ENCODE measurements at regions not wholly inside any gene's neighbourhood (a gene's known extent, or its start where the extent isn't known, plus 50 kb on each side); places are given as distances from the start of the nearest gene placed in this dataset.
"Not testable (repeated sequence)": the region's sequence is repeated elsewhere in the genome, so short reads cannot be mapped to it uniquely, and the experiment has no call there.

DNA sequence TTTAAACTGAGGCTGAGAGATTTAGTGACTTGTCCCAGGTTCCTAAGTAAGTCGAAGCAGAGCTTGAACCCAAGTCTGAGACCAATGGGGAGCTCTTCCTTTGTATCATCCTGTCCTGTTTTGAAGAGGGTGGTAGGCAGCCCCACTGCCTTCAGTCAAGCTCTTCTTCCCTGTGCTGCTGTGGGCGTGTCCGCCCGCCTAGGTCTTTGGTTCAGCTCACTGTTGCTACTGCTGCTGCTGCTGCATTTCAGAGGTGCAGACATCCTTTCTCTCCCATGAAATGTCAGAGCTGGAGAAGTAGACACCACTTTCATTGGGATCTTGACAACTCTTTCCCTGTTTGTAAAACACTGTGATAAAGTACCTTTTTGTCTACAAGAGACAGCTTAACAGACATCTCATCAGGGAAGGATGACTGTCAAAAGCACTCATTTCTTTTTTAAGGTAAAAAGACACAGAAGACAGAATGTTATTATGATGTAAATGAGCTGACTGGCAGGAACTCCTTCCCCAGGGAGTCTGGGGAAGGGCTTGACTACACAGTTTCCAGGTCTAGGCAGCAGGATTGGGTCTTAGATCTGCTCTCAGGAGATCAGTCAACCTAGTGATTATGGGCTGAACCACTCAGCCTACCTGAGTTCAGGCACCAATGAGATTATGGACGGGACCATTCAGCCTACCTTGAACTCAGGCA, 91.7 kb upstream of the TRIB2 start:
- Histone ChIP-seq H3K27ac (no peak overlapping the region), H3K4me3 (no peak overlapping the region), H3K4me2 (no peak overlapping the region), H3K9me3 (no peaks in the 10 kb centered on the region; the same call in 2 of the 3 replicates), H3K4me1 (no peaks in the 10 kb centered on the region)
- TF ChIP-seq MAFK (IDR thresholded peaks at IDR 0.05; ENCODE audit: partially characterized antibody) (no peak), FOSB (CRISPR knock-in tag; IDR thresholded peaks at IDR 0.05) (no peak), CHD2 (IDR thresholded peaks at IDR 0.05; ENCODE audit: low read length, partially characterized antibody) (no peak), MAZ (IDR thresholded peaks at IDR 0.05; ENCODE audit: borderline replicate concordance, low read depth, low read length) (no peak), ZNF302 (CRISPR knock-in tag; IDR thresholded peaks at IDR 0.05) (no peak), NFE2L2 (conservative IDR thresholded peaks at IDR 0.05; ENCODE audit: low read length) (no peak), RNF2 (IDR thresholded peaks at IDR 0.05; ENCODE audit: borderline replicate concordance, low read depth) (no peak), FOXS1 (CRISPR knock-in tag; IDR thresholded peaks at IDR 0.05) (no peak), ZFP36 (IDR thresholded peaks at IDR 0.05; ENCODE audit: borderline replicate concordance, partially characterized antibody) (no peak), POLR2A (IDR thresholded peaks at IDR 0.05; ENCODE audit: low read length) (no peak), EHMT2 (IDR thresholded peaks at IDR 0.05; ENCODE audit: low read depth) (no peak)
- no peak for ATAC-seq
- FAIRE-seq: no peak
- POLR2A ChIA-PET: no interaction called here
- DNase-seq (ENCODE audit: low read depth in 1 of 2, low spot score in 1 of 2): no peak
- 33% methylated on average over 5 of the region's 5 CpGs for WGBS (ENCODE audit: missing lambda C conversion rate)
- CTCF ChIA-PET: no interaction called here

DNA sequence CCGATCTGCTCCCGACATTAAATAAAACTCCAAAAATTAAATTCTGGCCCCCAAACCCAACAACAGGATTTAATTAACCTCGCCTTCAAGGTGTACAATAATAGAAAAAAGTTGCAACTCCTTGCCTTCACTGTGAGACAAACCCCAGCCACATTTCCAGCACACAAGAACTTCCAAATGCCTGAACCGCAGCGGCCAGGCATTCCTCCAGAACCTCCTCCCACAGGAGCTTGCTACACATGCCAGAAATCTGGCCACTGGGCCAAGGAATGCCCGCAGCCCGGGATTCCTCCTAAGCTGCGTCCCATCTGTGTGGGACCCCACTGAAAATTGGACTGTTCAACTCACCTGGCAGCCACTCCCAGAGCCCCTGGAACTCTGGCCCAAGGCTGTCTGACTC, 88.2 kb upstream of the TRIB2 start:
- H3K9me3 ChIP-seq; ATAC-seq; H3K4me1 ChIP-seq; DNase-seq (ENCODE audit: low read depth in 1 of 2, low spot score in 1 of 2); H3K4me2 ChIP-seq; FAIRE-seq; POLR2A ChIA-PET; H3K27ac ChIP-seq; CTCF ChIA-PET; H3K4me3 ChIP-seq: not testable (repeated sequence)
- 58% methylated on average over 5 of the region's 8 CpGs for WGBS (ENCODE audit: missing lambda C conversion rate)

DNA sequence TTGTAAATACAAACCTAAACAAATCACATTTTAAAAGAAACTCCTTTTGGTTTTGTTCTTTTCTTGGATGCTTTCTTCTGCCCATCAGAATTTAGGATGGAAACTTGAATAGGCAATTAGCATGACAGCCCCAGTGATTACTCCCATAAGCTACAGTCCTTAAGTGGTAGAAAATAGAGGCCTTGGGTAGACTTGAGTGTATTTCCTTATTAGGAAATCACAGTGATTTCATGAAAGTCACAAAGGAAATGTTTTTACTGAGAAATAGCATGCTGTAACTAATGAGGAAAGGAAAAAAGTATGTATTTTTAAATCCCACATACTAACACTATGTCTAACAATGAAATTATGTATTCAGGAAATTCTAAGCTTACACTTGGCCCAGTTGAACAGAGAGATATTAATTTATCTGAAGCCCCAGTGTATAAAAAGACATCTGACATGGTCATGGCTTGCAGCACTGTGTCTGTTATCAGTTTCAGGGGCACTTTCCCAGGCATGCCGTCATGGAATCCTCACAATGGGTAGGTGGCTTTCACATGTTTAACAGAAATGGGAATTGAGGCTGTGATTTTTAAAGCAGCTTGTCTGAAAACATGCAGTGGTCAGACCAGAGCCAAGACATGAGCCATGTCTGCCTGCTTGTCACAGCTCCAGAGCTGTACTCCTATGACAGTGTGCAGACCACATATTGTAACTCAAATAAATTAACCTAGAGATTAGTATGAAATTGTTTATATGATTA, 79.7 kb upstream of the TRIB2 start:
- CTCF ChIA-PET: no interaction called here
- Histone ChIP-seq H3K9me3 (no peaks in the 10 kb centered on the region), H3K4me3 (no peak overlapping the region), H3K27ac (no peak overlapping the region), H3K4me2 (no peak overlapping the region), H3K4me1 (no peaks in the 10 kb centered on the region)
- no peak for ATAC-seq
- POLR2A ChIA-PET: no interaction called here
- TF ChIP-seq EP300 (IDR thresholded peaks at IDR 0.05): no peak
- TF ChIP-seq, protein P1, sequence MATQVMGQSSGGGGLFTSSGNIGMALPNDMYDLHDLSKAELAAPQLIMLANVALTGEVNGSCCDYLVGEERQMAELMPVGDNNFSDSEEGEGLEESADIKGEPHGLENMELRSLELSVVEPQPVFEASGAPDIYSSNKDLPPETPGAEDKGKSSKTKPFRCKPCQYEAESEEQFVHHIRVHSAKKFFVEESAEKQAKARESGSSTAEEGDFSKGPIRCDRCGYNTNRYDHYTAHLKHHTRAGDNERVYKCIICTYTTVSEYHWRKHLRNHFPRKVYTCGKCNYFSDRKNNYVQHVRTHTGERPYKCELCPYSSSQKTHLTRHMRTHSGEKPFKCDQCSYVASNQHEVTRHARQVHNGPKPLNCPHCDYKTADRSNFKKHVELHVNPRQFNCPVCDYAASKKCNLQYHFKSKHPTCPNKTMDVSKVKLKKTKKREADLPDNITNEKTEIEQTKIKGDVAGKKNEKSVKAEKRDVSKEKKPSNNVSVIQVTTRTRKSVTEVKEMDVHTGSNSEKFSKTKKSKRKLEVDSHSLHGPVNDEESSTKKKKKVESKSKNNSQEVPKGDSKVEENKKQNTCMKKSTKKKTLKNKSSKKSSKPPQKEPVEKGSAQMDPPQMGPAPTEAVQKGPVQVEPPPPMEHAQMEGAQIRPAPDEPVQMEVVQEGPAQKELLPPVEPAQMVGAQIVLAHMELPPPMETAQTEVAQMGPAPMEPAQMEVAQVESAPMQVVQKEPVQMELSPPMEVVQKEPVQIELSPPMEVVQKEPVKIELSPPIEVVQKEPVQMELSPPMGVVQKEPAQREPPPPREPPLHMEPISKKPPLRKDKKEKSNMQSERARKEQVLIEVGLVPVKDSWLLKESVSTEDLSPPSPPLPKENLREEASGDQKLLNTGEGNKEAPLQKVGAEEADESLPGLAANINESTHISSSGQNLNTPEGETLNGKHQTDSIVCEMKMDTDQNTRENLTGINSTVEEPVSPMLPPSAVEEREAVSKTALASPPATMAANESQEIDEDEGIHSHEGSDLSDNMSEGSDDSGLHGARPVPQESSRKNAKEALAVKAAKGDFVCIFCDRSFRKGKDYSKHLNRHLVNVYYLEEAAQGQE (IDR thresholded peaks at IDR 0.05): no peak
- no peak for TF ChIP-seq KDM1A (IDR thresholded peaks at IDR 0.05; ENCODE audit: low read depth)
- no peak for TF ChIP-seq NFE2L2 (conservative IDR thresholded peaks at IDR 0.05; ENCODE audit: low read length)
- TF ChIP-seq, protein P2, sequence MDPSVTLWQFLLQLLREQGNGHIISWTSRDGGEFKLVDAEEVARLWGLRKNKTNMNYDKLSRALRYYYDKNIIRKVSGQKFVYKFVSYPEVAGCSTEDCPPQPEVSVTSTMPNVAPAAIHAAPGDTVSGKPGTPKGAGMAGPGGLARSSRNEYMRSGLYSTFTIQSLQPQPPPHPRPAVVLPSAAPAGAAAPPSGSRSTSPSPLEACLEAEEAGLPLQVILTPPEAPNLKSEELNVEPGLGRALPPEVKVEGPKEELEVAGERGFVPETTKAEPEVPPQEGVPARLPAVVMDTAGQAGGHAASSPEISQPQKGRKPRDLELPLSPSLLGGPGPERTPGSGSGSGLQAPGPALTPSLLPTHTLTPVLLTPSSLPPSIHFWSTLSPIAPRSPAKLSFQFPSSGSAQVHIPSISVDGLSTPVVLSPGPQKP (IDR thresholded peaks at IDR 0.05; ENCODE audit: low read depth, low read length): no peak
- TF ChIP-seq SMC3 (IDR thresholded peaks at IDR 0.05): no peak
- no peak for TF ChIP-seq RNF2 (IDR thresholded peaks at IDR 0.05; ENCODE audit: borderline replicate concordance, low read depth)
- 5% methylated on average over 1 of the region's 1 CpG for WGBS (ENCODE audit: missing lambda C conversion rate)
- no peak for FAIRE-seq
- no peak for DNase-seq (ENCODE audit: low read depth in 1 of 2, low spot score in 1 of 2)

All from A549 (cell line).